GM12878 (cell line): ENCODE measurements at regions not wholly inside any gene's neighbourhood (a gene's known extent, or its start where the extent isn't known, plus 50 kb on each side); places are given as distances from the start of the nearest gene placed in this dataset.

Source experiments
- DPF2 ChIP-seq: fragments of 450-650 bp; IDR thresholded peaks from 2 replicates; pipeline ENCODE4 v1.6.1; 2017; ENCODE audit warnings: mild to moderate bottlenecking
- E4F1 ChIP-seq: fragments of 450-650 bp; IDR thresholded peaks from 2 replicates; pipeline ENCODE4 v1.6.1; 2018; ENCODE audit warnings: borderline replicate concordance, mild to moderate bottlenecking; ENCODE audit not compliant: partially characterized antibody
- FOS ChIP-seq: IDR thresholded peaks from 3 replicates; pipeline ENCODE4 v1.6.1; 2011; ENCODE audit warnings: borderline replicate concordance; ENCODE audit not compliant: insufficient read length; ENCODE audit errors: extremely low read depth
- IKZF1 ChIP-seq: fragments of 450-650 bp; conservative IDR thresholded peaks from 2 replicates; pipeline ENCODE4 v1.6.1; 2017; ENCODE audit warnings: antibody characterized with exemption, mild to moderate bottlenecking
- MEF2B ChIP-seq: fragments of 450-650 bp; IDR thresholded peaks from 2 replicates; pipeline ENCODE4 v1.6.1; 2018; ENCODE audit warnings: mild to moderate bottlenecking, moderate library complexity; ENCODE audit not compliant: partially characterized antibody, poor library complexity, severe bottlenecking
- NFIC ChIP-seq: IDR thresholded peaks from 2 replicates; pipeline ENCODE4 v1.6.1; 2012; ENCODE audit warnings: low read depth, mild to moderate bottlenecking, inconsistent platforms, low read length, moderate library complexity
- PAX8 ChIP-seq: fragments of 450-650 bp; IDR thresholded peaks from 2 replicates; pipeline ENCODE4 v1.6.1; 2017; ENCODE audit warnings: mild to moderate bottlenecking, moderate library complexity
- POU2F2 ChIP-seq: IDR thresholded peaks from 3 replicates; pipeline ENCODE4 v1.6.1; 2011; ENCODE audit warnings: low read depth, mild to moderate bottlenecking, low read length, borderline replicate concordance
- RUNX3 ChIP-seq: IDR thresholded peaks from 2 replicates; pipeline ENCODE4 v1.6.1; 2012; ENCODE audit warnings: low read length, inconsistent platforms
- SUPT20H ChIP-seq: IDR thresholded peaks from 2 replicates; pipeline ENCODE4 v1.6.1; 2011; ENCODE audit warnings: low read depth, mild to moderate bottlenecking, low read length, moderate library complexity, borderline replicate concordance; ENCODE audit not compliant: control insufficient read depth
- SUZ12 ChIP-seq: fragments of 200-600 bp; sonication (generic); IDR thresholded peaks from one replicate; pipeline ENCODE4 v1.6.1; 2018; ENCODE audit warnings: antibody characterized with exemption, mild to moderate bottlenecking; ENCODE audit not compliant: unreplicated experiment

- TF ChIP-seq NFIC: no peak
- TF ChIP-seq DPF2: no peak
- no peak for TF ChIP-seq IKZF1
- TF ChIP-seq FOS: no peak
- no peak for TF ChIP-seq PAX8
- TF ChIP-seq SUPT20H: no peak
- no peak for TF ChIP-seq MEF2B
- TF ChIP-seq RUNX3: no peak
- no peak for TF ChIP-seq E4F1
- no peak for TF ChIP-seq SUZ12
- TF ChIP-seq POU2F2: no peak
Measured at GRCh38 chr3:180828723-180829408, 83.6 kb upstream of the FXR1 start (continued).
